NCI-H524 treated with DMSO at 0.1 percent for 48 hours (cell line): ENCODE measurements at regions not wholly inside any gene's neighbourhood (a gene's known extent, or its start where the extent isn't known, plus 50 kb on each side); places are given as distances from the start of the nearest gene placed in this dataset.

ENCODE experiments used
- DNase-seq: peaks from one replicate; lab custom pipeline; 2025; lab: John Stamatoyannopoulos, UW

DNA sequence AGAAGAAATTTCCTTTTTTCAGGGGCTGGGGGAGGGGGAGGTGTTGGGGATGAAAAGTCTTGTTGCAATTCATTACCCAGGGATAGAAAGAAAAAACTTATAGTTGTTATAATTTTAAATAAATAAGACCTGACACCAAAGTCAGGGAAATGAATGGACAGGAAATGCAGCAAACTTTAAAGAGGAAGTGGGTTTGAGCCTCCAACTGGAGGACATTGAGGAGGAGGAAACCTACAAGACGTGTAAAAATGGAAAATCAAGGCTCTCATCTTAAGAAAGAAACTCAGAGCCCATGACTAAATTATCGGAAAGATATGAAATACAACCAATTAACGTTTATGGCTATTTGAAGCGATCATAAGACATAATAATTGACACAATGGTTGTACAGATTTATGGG, 54.4 kb downstream of the NIBAN1 start:
- no peak for DNase-seq

DNA sequence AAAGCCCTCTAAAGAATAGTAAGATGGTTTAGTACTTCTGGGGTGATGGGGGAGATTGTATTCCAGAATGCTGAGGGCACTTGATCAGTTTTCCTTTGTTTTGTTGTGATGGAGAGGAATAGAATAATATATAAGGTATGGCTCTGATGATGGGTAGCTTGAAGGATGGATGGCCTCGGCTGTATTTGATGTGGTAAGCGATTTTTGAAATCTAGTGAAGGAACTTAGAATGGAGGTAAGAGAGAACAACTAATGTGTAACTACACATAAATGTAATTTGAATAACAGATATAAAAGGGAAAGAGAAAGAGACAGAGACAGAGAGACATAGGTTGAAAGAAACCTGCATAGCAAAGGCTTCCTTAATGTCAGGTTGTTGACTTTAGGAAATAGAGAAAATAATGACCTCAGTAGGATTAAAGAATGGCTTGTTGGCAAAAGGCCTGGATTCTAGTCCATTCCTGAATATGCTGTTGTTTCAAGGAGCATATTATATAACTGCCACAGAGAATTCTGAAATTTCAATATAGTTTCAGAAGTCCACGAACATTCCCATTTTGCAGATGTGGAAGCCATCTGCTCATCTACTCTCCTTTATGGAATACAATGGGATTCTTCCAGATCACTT, 58.7 kb downstream of the NIBAN1 start:
- no peak for DNase-seq

DNA sequence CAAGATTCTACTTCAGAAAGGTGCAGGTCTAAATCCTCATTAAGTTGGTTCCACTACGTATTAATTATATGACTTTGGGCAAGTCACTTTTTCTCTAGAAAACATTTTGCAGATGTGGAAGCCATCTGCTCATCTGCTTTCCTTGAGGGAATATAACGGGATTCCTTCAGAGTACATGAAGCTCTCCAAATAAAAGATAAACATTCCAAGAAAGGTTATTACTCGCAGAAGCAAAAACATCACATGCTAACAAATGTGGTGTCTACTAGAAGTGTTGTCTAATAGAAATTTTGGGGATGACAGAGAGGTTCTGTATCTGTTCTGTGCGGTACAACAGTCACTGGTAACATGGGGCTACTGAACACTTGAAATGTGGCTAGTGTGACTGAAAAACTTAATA, 60.2 kb downstream of the NIBAN1 start:
- DNase-seq = no peak

DNA sequence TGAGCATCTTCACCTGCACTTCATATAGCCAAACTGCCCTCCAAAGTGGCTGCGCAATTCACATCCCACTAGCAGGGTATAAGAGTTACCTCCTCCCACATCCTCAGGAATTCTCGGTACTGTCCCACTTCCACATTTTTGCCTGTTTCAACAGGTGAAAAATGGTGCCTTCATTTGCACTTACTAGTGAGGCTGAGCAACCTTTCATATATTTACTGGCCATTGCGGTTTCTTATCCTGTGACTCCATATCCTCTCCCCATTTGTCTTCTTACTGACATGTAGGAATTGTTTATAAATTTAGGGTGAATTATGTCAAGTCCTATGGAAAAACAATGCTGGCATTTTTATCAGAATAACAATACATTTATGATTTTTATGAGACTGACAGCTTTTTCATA, 61.9 kb downstream of the NIBAN1 start:
- DNase-seq = no peak

DNA sequence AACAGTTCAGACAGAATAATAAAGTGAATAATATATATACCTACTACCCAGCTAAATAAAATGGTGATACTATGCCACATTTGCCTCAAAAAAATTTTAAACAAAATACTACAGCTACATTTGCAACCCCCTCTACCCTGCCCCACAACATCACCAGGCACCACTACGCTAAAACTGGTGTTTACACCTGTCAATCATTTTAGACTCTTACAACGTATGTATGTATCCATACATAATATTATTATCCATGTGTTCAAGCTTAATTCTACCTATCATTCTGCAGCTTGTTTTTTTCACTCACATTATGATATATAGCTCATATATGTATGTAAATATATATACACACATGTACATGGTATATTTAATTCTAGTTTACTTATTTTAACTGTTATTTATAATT, 62.5 kb downstream of the NIBAN1 start:
- no peak for DNase-seq

DNA sequence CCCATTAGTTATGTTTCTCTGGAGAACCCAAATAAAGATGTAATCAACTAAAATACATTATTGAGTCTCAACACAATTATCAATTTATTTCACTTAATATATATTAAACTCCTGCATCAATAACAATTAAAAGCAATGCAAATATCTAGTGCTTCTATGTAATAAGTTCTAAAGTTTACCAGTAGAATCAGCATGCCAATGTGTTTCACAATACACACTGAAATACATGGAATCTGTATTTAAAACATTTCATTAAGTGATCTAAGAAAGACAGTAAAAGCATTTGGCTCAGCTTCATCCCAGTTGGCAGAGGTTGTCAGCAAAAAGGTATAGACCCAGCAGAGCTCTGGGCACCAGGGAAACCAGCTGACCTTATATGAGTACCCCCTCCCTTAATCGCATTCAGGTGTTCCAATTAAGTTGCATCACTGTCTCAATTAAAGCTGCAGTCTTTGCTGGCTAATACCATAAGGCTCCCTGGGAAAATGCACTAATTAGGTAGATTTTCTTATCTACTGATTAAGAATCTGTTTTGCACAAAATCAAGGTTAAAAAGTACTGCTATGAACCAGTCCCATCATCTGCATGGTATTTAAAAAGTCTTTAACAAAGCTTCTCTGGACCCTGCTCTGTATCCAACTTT, 63.1 kb downstream of the NIBAN1 start:
- DNase-seq = no peak

DNA sequence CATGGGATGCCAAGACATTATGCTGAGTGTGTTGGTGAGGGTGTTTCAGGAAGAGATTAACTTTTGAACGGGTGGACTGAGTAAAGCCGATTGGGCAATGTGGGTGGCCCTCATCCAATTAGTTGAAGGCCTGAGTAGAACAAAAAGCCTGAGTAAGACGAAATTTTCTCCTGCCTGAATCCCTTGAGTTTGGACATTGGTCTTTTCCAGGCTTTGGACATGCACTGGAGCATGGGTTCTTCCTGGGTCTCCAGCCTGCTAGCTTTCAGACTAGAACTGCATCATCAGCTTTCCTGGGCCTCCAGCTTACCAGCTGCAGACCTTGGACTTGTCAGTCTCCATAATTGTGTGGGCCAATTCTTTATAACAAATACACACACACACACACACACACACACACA, 63.6 kb downstream of the NIBAN1 start:
- DNase-seq = no peak

DNA sequence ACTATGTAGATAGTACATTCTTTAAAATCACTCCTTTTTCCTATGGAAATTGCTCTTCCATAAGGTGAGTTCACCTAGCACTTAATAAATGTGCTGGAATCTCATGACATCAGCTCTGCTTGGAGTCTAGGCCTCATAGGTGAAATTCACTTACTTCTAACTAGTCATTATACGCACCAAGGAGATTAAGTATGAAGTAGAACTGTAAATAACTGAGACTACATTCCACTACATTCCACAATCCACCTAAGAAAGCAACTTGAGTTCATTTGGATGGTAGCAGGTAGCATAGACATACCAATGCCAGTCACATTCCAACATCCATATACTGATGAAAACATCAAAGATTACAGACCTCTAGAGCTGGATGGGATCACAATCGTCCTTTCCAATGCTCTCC, 64.3 kb downstream of the NIBAN1 start:
- DNase-seq = no peak

DNA sequence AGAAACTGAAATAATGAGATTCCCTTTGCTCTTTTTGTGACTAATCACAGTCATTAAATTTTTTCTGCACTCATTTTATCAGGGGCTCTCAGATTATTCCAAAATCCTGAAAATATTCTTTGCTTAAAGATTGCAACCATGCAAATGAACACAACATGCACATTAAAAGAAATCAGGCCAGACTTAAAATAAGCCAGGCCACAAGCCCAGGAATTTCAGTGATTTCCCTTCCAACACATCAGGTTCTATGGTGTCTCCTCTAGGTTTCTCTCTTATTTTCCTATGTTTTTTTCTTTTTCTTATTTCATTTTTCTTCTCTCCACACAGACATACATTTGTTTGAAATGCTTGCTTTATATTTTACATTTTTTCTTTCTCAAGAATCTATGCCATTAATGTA, 65.3 kb downstream of the NIBAN1 start:
- DNase-seq = no peak

DNA sequence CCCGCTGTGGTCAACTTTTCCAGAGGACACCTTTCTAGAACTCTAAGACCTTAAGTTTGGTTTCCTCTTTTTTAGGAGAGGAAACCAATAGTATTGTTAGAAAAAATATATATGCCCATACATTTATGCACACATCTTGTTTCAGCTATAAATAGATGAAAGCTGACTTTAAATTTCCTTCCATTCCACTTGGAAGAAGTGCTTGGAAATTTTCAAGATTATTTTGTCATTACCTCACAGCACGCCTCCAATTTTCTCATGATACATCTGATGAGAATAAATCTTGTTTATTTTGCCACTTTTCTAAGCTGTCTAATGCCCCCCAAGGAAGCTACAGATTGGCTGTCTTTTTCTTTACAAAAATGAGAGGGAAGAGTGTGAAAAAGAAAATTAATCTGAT, 65.8 kb downstream of the NIBAN1 start:
- no peak for DNase-seq

DNA sequence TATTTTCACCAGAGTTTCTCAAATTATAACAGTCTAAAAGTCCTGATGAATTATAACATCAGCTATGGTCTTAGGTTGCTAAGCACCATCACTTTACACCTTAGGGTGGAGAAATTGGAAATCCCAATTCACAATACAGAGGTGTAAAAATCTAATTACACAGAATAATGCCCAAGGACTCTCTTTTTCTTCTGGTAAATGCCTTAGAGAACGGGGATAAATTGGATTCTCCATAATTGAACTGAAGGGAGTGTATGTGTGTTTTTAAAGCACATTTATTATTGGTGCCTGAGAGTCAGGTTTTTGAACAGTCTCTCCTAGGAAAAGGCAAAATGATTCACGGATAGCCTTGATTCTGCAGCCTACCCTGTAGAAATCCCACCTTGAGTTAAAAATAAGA, 66.8 kb downstream of the NIBAN1 start:
- no peak for DNase-seq

DNA sequence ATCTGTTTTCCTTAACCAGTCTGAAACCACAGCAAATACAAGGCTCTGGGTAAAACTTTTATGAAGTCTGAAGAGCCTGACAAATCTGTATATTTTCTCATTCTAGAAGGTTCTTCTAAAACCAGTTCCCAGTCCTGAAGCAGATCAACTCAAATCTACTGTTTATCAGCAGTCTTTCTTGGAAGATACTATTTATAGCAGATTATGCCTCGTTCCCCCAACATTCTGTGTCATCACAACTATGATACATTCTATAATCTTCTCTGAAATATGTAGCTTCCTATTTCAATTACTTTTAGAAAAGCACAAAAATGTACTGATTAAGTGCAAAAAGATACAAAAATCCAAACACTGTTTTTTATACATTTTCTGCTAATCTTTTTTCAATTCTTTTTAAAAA, 67.5 kb downstream of the NIBAN1 start:
- no peak for DNase-seq

DNA sequence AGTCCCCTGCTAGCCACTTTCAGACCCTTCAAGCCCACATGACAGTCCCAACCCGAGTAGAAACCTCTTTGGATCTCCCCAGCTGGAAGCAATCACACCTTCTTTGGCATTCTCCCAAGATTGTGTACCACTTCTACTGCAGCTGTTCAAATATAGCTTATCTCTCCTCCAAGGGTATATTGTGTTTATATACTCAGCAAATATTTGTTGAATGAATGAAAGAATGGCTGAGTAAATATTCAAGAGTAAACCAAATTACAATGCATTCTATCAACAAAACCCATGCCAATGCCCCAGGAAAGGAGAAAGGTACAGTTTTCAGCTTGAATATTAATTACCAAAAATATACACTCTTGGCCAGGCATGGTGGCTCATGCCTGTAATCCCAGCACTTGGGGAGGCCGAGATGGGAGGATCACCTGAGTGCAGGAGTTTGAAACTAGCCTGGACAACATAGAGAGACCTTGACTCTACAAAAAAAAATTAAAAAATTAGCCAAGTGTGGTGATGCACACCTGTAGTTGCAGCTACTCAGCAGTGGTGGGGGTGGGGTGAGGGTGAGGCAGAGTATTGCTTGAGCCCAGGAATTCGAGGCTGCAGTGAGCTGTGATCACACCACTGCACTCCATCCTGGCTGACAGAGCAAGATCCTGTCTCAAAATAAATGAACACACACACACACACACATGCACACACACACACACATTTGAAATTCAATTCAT, 68.5 kb downstream of the NIBAN1 start:
- no peak for DNase-seq

DNA sequence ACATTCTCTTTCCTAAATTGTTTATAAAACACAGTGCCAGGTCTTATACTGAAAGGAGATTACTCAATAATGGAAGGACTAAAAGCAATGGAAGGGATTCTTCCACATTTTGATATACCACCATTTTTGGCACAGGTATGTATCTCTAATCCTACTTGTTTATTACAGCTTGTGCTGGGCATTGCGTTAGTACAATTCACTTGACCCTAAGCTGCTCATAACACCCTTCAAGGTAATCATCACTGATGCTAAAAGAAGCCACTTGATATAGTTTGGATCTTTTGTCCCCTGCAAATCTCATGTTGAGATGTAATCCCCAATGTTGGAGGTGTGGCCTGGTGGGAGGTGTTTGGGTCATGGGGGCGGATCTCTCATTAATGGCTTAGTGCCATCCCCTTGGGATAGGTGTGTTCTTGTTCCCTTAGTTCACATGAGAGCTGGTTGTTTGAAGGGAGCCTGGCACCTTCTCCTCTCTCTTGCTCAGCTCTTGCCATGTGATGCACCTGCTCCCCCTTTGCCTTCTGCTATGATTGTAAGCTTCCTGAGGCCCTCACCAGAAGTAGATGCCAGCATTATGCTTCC, 71.1 kb downstream of the NIBAN1 start:
- DNase-seq = no peak

DNA sequence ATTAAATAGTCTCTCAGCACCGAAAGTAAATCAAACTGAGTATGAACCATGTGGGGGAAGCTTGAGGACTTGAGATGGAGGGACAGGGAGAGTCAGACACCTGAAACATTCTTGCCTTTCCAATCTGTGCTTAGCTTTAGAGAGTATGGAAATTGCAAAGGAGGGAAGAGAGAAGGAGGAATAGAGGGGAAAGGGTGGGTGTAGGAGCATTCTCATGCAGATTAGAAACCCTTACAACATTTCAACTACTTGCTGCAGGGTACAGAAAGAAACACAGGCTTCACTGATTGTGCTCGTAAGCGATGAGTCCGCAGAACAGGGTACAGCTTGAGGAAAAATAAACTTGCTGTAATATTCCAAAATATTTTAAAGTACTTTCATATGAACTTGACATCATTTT, 73.8 kb downstream of the NIBAN1 start:
- no peak for DNase-seq

DNA sequence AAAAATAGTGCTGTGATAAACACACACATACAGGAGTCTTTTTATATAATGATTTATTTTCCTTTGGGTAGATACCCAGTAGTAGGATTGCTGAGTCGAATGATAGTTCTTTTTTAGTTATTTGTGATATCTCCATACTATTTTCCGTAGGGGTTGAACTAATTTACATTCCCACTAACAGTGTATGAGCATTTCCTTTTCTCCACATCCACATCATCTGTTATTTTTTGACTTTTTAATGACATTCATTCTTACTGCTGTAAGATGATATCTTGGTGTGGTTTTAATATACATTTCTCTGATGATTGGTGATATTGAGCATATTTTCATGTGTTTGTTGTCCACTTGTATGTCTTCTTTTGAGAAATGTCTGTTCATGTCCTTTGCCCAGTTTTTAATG, 78.3 kb downstream of the NIBAN1 start:
- DNase-seq = no peak

DNA sequence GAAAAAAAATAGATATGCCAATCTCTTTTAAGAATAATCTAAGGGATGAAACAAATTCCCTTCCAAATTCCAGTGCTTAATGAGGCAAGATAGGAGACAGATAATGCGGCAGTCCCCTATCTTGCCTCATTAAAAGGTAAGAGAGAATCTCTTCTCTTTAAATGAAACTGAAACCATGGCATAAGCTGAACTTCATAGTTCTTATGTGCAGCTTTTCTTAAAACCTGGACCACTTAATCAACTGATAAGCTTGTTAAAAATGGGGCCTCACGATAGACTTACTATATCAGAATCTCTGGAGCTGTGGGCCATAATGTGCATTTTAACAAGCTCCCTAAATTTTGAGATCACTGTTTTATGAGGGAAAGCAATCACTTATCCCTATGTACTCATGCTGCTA, 79.2 kb downstream of the NIBAN1 start:
- no peak for DNase-seq

DNA sequence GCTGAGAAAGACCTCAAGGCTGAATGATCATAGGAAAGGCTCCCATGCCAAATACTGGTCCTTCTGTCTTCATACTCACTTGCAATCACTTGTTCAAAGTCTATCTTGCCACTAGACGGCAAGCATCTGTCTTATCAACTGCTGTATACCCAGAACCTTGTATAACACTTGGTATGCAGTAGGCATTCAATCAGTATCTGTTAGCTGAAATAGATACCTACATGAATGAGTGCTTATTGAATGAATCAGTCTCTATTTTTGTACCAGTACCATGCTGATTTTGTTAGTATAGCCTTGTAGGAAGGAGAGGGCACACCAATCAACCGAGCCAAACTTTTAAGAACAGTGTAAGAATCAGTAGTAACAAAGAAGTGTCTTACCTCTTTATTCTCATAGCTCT, 80.6 kb downstream of the NIBAN1 start:
- DNase-seq = no peak

DNA sequence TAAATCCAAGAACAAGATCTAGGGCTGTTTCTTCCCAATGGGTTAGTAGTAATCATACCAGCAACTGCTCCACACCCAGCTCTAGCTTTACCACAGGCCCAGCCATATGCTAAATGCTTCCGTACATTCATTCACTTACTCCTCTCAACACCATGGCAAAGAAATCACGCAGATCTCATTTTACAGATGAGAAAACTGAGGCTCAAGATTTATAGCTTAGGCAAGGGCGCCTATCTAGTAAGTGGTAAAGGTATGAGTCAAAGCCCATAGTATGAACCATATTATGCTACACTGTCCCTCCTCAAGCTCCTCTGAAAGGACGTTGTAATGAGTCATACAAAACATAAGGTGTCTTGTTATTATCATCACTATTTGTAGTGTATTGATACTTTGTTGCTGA, 82.2 kb downstream of the NIBAN1 start:
- no peak for DNase-seq

DNA sequence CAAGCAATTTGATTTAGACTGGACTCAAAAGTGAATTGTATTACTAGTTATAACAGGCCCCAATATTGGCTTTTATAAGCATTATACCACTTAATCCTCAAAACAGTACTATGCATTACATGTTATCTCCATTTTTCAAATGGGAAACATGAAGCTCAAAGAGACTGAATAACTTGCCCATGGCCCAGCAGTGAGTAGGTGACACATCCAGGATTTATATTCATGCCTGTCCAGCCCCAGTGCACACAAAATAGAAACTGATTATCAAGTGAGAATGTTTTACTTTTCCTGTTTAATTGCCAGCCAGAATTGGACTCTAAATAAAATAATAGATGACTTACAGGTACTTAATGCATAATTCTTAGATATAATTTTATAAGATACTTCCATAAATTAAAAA, 82.9 kb downstream of the NIBAN1 start:
- DNase-seq = no peak

DNA sequence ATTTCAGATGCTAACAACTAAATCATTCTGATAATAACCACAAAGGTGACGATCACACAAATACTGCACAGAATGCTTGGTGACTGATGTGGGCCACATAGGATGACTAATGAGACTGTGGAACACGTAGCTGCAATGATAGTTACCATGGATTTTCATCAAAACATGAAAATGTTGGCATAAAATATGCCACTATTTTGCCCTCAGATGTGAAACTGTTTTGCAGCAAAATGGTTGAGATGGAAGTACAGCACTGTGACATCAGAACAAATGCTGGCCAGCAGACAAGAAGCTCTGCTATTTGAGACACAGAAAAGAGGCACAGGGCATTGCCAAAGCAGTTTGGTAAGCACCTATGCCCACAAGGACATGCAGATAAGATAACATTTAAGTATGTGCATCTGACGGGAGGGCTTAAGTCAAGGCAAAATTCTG, 83.8 kb downstream of the NIBAN1 start:
- no peak for DNase-seq

DNA sequence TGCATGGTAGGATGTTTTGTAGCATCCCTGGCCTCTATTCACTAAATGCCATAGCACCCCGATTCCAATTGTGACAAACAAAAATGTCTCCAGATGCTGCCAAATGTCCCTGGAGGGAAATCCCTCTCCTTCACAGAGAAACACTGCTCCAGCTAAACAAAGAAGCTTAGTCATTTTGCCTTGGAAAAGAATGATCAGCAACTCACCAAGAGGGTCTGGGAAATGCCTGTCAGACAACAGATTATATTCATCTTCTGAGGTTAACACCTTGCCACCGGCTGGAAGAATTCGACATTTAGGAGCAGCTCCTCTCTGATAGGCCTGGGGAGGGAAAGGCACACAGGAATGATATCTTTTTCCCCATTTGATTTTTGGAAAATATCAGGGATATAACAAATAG, 84.4 kb downstream of the NIBAN1 start:
- no peak for DNase-seq

DNA sequence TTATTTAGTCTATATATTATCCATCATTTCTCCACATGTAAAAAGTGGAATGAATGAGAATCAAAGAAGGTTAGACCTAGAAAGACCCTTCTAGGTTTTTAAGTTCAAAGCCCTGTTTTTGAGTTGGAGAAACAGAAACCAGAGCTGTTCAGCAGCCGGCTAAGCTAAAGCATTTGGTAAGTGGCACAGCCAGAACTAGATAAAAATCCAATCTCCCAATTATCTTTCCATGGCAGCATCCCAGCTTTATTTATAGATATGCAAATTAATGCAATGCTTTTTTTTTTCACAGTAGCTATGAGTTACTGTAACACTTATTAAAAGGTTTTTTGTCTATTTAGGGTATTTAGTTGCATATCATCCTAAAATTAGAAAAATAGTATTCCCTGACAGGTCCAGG, 85.1 kb downstream of the NIBAN1 start:
- no peak for DNase-seq
